Vagina (tissue), 2 donors: ENCODE measurements at regions not wholly inside any gene's neighbourhood (a gene's known extent, or its start where the extent isn't known, plus 50 kb on each side); places are given as distances from the start of the nearest gene placed in this dataset.

Experiments used
- POLR2A ChIP-seq, 2 donors: fragments of 450-650 bp; IDR thresholded peaks; one replicate each; pipeline ENCODE4 v1.6.1; 2017; ENCODE audit warnings: antibody characterized with exemption in 2 of 2, mild to moderate bottlenecking in 2 of 2, moderate library complexity in 2 of 2
- TF ChIP-seq, protein P1 (sequence below), 3 experiments: fragments of 450-650 bp in 2 of 3; fragments of 200-600 bp in 1 of 3; sonication (generic) in 1 of 3; IDR thresholded peaks; one replicate each; pipeline ENCODE4 v1.5.1; 2017 to 2019; ENCODE audit warnings: antibody characterized with exemption in 3 of 3, mild to moderate bottlenecking in 2 of 3, moderate library complexity in 2 of 3

DNA sequence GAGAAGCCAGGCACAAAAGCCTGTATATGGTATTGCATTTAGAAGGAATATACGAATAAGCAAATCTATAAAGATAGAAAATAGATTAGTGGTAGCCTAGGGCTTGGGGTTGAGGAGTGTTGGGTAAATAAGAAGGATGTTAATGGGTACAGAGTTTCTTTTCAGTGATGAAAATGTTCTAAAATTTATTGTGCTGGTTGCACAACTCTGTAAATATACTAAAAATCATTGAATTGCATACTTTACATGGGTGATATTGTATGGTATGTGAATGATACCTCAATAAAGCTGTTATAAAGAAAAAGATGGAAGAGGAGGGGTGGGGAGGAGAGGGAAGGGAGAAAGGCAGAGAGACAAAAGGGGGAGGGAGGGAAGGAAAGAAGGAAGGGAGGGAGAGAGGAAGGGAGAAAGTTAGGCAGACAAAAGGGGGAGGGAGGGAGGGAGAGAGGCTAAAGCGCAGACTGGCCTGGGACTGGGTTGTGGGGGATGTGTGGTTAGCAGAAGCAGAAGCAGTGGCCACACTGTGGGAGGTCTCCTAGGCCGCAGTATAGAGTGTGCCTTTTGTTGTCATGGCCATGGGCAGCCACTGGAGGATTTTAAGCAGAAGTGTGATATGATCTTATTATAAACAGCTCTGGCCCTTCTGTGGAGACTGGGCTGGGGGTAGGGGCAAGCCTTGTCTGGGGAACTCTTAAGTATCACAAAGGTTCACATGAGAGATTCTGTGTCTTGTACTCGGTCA is 73.6 kb upstream of the ELK3 start:
- no peak for TF ChIP-seq POLR2A (IDR thresholded peaks at IDR 0.05)
- TF ChIP-seq, protein P1, sequence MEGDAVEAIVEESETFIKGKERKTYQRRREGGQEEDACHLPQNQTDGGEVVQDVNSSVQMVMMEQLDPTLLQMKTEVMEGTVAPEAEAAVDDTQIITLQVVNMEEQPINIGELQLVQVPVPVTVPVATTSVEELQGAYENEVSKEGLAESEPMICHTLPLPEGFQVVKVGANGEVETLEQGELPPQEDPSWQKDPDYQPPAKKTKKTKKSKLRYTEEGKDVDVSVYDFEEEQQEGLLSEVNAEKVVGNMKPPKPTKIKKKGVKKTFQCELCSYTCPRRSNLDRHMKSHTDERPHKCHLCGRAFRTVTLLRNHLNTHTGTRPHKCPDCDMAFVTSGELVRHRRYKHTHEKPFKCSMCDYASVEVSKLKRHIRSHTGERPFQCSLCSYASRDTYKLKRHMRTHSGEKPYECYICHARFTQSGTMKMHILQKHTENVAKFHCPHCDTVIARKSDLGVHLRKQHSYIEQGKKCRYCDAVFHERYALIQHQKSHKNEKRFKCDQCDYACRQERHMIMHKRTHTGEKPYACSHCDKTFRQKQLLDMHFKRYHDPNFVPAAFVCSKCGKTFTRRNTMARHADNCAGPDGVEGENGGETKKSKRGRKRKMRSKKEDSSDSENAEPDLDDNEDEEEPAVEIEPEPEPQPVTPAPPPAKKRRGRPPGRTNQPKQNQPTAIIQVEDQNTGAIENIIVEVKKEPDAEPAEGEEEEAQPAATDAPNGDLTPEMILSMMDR (IDR thresholded peaks at IDR 0.05), result no peak
